Lung microvascular endothelial cell (primary cell): ENCODE measurements at regions not wholly inside any gene's neighbourhood (a gene's known extent, or its start where the extent isn't known, plus 50 kb on each side); places are given as distances from the start of the nearest gene placed in this dataset.

Source experiments
- DNase-seq, 2 donors: peaks; one replicate each; pipeline versions ENCODE4 v3.0.0 to v3.0.0-alpha.2; 2010; ENCODE audit warnings: low read depth in 2 of 2

DNA sequence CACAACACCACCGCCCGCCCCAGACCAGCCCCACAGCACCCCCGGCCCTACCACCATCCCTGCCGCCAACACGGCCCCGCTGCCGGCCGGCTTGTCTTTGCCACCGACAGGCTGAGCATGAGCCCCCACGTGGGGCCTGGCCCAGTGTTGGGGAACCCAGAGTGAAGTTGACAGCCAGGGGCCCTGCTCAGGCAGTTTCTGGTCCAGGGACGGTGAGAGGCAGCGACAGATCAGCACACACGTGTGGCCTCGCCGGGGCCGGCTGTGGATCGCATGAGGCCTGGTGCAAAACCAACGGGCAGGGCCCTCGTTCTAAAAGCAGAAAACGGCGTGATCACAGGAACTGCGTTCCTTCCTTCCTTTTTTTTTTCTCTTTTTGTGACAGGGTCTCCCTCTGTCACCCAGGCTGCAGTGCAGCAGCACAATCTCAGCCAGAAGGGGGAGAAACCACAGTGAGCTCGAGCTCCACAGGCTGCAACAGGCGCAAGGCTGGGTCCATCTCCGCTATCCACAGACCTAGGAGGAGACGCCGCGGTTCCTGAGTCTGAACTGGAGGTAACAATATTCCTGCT lies 50.5 kb upstream of the FBRSL1 start:
- no peak for DNase-seq

GRCh38 chr12:132438726-132439125 lies 51.2 kb upstream of the FBRSL1 start:
- no peak for DNase-seq

GRCh38 chr12:132437943-132438700 lies 51.8 kb upstream of the FBRSL1 start:
- DNase-seq: no peak

GRCh38 chr12:132437252-132437932 lies 52.6 kb upstream of the FBRSL1 start:
- DNase-seq: no peak

DNA sequence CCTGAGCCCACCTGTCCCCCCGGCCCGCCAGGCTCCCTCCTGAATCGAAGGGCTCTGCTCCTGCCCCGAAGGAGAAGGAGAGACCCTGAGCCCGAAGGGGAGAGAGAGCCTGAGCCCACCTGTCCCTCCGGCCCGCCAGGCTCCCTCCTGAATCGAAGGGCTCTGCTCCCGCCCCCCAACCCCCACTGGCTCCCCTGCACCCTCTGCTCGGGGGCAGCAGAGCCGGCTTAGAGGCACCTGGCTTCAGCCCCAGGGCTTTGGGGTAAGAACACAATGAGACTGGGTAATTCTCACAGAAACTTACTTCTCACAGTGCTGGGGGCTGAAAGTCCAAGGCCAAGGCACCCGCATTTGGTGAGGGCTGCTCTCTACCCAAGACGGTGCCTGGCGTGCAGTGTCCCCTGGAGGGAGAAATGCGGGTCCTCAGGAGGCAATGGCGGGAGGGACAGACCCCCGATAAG lies 53.1 kb upstream of the FBRSL1 start:
- no peak for DNase-seq

- DNase-seq: no peak
Measured at GRCh38 chr12:132435486-132436187, 54.3 kb upstream of the FBRSL1 start.

GRCh38 chr12:132433641-132434395 lies 56.1 kb upstream of the FBRSL1 start:
- no peak for DNase-seq

DNA sequence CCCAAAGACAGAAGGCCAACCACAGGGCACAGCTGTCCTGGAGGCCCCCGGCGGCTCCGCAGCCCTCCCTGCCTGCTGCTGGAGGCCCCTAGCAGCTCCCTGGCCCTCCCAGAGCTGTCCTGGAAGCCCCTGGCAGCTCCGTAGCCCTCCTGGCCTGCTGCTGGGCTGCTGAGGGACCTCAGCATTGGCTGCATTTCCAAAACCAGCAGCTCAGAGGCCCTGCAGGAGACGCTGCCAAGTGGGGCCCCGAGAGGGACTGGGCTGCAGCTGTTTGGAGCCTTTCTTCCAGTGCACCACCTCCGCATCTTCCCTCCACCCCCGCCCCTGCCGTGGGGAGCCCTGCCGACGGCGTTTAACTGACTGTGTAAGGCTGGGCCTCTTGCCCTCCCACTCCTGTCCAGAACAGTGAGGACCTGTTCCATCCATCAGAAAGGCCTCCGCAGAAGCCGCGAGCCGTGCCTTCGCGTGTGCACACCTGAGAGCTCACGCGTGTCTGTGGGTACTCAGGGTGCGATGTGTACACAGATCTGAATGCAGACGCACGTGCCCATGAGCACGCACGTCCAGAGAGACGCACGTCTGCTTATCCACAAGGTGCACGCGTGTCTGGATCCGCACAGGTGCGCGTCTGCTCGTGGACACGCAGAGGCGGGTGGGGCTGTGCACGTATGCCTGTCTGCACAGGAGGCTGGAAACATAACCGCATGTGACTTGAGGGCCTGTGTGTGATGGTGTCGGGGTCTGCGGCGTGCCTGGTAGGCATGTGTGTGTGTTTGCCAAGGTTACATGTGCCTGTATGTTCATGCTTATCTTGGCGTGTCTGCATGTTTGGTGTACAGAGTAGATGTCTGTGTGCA lies 57.0 kb upstream of the FBRSL1 start:
- DNase-seq: no peak

- no peak for DNase-seq
Measured at GRCh38 chr12:132432126-132432705, 57.7 kb upstream of the FBRSL1 start.

GRCh38 chr12:132430838-132431774 lies 58.8 kb upstream of the FBRSL1 start:
- no peak for DNase-seq

GRCh38 chr12:132429946-132430643 lies 59.9 kb upstream of the FBRSL1 start:
- DNase-seq: no peak

DNA sequence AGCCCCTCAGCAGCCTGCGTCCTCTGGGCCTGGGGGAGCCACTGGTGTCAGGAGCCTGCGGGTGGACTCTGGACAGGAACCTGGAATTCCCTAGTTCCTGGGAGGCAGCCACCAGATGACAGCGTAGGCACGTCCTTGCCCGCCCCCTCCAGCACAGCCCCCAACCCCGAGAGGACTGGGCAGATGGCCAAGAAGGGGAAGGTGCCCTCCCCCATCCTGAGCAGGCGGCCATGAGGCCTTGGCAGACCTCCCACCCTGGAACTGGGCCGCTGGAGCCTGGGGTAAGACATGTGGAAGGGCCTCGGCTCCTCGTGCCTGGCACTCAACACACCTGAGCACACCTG lies 60.4 kb upstream of the FBRSL1 start:
- DNase-seq: peak in 1 of 2 donors; percentile 59

- peak; percentile 25 to 63 for DNase-seq
Measured at GRCh38 chr12:132428936-132429601, 60.9 kb upstream of the FBRSL1 start.

DNA sequence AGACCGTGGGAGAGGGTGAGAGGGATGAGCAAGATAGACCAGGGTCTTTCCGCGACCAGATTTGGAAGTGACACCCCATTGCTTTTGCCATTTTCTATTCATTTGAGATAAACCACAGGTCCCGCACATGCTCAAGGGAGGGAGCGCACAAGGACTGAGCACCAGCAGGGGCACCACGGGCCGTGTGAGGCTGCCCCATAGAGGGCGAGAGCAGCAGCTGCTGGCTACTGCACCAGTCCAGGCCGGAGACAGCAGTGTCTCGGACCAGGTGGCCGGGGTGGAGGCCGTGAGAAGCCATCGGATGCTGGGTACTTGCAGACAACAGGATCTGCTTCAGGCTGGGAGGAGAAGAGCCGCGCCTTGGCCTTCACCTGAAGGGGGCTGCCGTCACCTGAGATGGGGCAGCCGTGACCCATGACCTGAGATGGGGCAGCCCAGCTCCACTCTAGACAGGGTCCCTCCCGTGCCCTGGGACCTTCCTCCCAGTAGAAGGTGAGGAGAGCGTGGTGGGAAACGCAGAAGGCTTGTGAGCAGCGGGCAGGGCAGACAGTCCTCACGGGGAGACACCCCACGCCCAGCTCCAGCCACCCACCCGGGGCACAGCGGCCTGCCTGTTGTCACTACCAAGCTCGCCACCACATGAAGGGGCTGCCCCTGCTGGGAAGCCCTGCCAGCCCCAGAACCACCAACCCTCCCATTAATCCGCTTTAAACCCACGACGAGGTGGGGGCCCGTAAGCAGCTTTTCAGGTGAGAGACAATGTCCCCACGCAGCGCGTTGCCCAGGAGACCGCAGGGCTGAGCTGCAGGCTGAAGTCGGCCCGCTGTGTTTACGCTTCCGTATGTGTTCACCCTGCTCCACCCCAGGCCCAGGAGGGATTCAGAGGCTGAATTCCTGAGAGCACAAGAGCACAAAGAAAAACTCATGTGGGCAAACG lies 61.7 kb upstream of the FBRSL1 start:
- no peak for DNase-seq

- peak in 1 of 2 donors; percentile 40 for DNase-seq
Measured at GRCh38 chr12:132427174-132427768, 62.7 kb upstream of the FBRSL1 start.
